HepG2 (cell line): ENCODE measurements at regions not wholly inside any gene's neighbourhood (a gene's known extent, or its start where the extent isn't known, plus 50 kb on each side); places are given as distances from the start of the nearest gene placed in this dataset.

Experiments used
- BCL3 ChIP-seq: sonication (generic); formaldehyde crosslinking; IDR thresholded peaks from 2 replicates; pipeline ENCODE4 v1.5.1; 2020; ENCODE audit warnings: mild to moderate bottlenecking, missing genetic modification reagents, moderate library complexity
- CENPT ChIP-seq: sonication (generic); formaldehyde crosslinking; IDR thresholded peaks from 2 replicates; pipeline ENCODE4 v1.8.0; 2022; ENCODE audit warnings: low read depth, mild to moderate bottlenecking, moderate library complexity, missing genetic modification reagents
- GABPB1 ChIP-seq: IDR thresholded peaks from 2 replicates; pipeline ENCODE4 v1.6.1; 2016; ENCODE audit warnings: mild to moderate bottlenecking, missing genetic modification reagents, moderate library complexity, missing compliant biosample characterization
- GATA4 ChIP-seq: sonication (generic); IDR thresholded peaks from 2 replicates; pipeline ENCODE4 v1.6.1; 2016; ENCODE audit warnings: antibody characterized with exemption, low read depth, borderline replicate concordance
- HHEX ChIP-seq: IDR thresholded peaks from 2 replicates; pipeline ENCODE4 v1.6.1; 2016; ENCODE audit warnings: control low read depth
- KIAA2018 ChIP-seq: sonication (generic); formaldehyde crosslinking; IDR thresholded peaks from 2 replicates; pipeline ENCODE4 v1.5.0; 2020; ENCODE audit warnings: mild to moderate bottlenecking, missing genetic modification reagents, borderline replicate concordance
- NFKBIZ ChIP-seq: IDR thresholded peaks from 2 replicates; pipeline ENCODE4 v1.6.1; 2018; ENCODE audit warnings: missing genetic modification reagents, missing compliant biosample characterization
- ZMYM3 ChIP-seq: sonication (generic); formaldehyde crosslinking; IDR thresholded peaks from 2 replicates; pipeline ENCODE4 v1.5.1; 2020; ENCODE audit warnings: mild to moderate bottlenecking, missing genetic modification reagents
- ZNF275 ChIP-seq: sonication (generic); formaldehyde crosslinking; IDR thresholded peaks from 2 replicates; pipeline ENCODE4 v1.8.0; 2022; ENCODE audit warnings: missing genetic modification reagents, mild to moderate bottlenecking, inconsistent platforms, borderline replicate concordance
- ZNF446 ChIP-seq: sonication (generic); formaldehyde crosslinking; IDR thresholded peaks from 2 replicates; pipeline ENCODE4 v1.5.0; 2020; ENCODE audit warnings: mild to moderate bottlenecking, missing genetic modification reagents
- ZNF605 ChIP-seq: sonication (generic); formaldehyde crosslinking; IDR thresholded peaks from 2 replicates; pipeline ENCODE4 v1.8.0; 2022; ENCODE audit warnings: mild to moderate bottlenecking, missing genetic modification reagents
- ZNF841 ChIP-seq: sonication (generic); formaldehyde crosslinking; IDR thresholded peaks from 2 replicates; pipeline ENCODE4 v1.8.1; 2023; ENCODE audit warnings: missing genetic modification reagents, borderline replicate concordance
- ZSCAN12 ChIP-seq: sonication (generic); formaldehyde crosslinking; IDR thresholded peaks from 2 replicates; pipeline ENCODE4 v1.9.0; 2021; ENCODE audit warnings: mild to moderate bottlenecking, missing genetic modification reagents
- TF ChIP-seq, protein P1 (sequence below): sonication (generic); formaldehyde crosslinking; IDR thresholded peaks from 2 replicates; pipeline ENCODE4 v1.5.1; 2020; ENCODE audit warnings: mild to moderate bottlenecking, moderate library complexity, missing genetic modification reagents
- TF ChIP-seq, protein P2 (sequence below): sonication (generic); formaldehyde crosslinking; IDR thresholded peaks from 2 replicates; pipeline ENCODE4 v1.8.1; 2023; ENCODE audit warnings: mild to moderate bottlenecking, moderate library complexity, missing genetic modification reagents

DNA sequence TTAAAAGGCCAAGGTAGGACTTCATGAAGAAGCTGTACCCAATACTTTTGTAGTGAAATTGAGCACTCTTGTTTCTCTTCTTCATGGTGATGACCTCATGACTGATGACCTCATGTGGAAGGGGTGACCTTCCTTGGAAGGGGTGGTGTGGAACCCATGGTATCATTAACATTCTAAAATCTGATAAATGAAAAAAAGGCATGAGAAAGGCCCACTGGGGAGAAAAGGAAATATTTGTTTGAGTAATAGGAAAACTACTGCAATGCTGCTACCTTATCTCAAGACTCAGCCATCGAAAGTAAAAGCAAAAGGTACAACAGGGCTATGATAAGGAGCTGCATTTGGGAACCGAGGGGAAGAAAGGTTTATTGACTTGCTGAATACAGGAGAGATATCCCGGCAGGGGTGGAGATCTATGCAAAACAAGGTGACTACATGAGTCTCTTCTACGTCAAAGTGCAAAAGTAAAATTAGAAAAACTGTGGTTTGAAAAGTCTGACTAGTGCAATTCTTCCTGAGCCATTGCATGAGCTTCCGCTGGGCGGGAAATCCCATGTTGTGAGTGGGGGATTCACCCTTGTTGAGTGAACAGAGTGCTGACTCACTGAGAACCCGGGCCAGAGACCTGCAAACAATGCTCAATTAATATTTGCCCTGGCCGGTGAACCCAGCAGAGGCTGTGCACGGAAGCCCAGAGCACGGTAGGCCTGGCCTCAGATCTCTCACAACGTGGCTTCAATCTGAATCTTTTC is 138.9 kb upstream of the RFC3 start (continued):
- TF ChIP-seq KIAA2018, result no peak
- peak; percentile 36; the same call in 1 of the 2 replicates for TF ChIP-seq ZNF275 (CRISPR knock-in tag)
- TF ChIP-seq ZNF605 (CRISPR knock-in tag), result peak; percentile 97
- peak; percentile 57; the same call in 1 of the 2 replicates for TF ChIP-seq ZMYM3 (CRISPR knock-in tag)
- TF ChIP-seq BCL3 (CRISPR knock-in tag), result peak; percentile 84
- TF ChIP-seq GATA4, result peak; percentile 53; the same call in 1 of the 2 replicates
- TF ChIP-seq, protein P1, sequence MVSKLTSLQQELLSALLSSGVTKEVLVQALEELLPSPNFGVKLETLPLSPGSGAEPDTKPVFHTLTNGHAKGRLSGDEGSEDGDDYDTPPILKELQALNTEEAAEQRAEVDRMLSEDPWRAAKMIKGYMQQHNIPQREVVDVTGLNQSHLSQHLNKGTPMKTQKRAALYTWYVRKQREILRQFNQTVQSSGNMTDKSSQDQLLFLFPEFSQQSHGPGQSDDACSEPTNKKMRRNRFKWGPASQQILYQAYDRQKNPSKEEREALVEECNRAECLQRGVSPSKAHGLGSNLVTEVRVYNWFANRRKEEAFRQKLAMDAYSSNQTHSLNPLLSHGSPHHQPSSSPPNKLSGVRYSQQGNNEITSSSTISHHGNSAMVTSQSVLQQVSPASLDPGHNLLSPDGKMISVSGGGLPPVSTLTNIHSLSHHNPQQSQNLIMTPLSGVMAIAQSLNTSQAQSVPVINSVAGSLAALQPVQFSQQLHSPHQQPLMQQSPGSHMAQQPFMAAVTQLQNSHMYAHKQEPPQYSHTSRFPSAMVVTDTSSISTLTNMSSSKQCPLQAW, result peak; percentile 89
- TF ChIP-seq ZNF446 (CRISPR knock-in tag), result no peak
- TF ChIP-seq ZNF841 (CRISPR knock-in tag), result peak; percentile 73; the same call in 1 of the 2 replicates
- TF ChIP-seq ZSCAN12, result peak; percentile 94; the same call in 1 of the 2 replicates
- no peak for TF ChIP-seq HHEX (CRISPR knock-in tag)
- TF ChIP-seq GABPB1 (CRISPR knock-in tag), result peak; percentile 73
- TF ChIP-seq, protein P2, sequence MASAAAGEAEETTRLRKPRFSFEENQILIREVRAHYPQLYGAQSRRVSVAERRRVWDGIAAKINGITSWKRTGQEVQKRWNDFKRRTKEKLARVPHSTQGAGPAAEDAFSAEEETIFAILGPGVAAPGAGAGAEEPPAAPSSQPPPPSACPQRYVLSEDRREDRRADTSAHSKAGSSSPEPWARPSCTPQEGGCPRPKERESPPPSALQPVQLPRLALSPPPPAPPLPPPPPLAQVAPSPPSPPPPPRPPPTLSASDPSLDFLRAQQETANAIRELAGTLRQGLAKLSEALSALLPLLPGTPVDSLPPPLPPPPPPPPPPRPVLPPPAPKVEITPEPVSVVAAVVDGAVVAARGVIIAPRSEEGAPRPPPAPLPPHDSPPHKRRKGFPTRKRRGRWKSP (CRISPR knock-in tag), result peak; percentile 80; the same call in 1 of the 2 replicates
- no peak for TF ChIP-seq CENPT (CRISPR knock-in tag)
- TF ChIP-seq NFKBIZ, result peak; percentile 51; the same call in 1 of the 2 replicates
